NCI-H146 treated with DMSO at 0.1 percent for 48 hours (cell line): ENCODE measurements at regions not wholly inside any gene's neighbourhood (a gene's known extent, or its start where the extent isn't known, plus 50 kb on each side); places are given as distances from the start of the nearest gene placed in this dataset.
A peak's percentile ranks its signal among the peaks of the same experiment; 100 is the strongest.

Experiments used
- DNase-seq: peaks from one replicate; lab custom pipeline; 2025; ENCODE audit not compliant: unreplicated experiment; lab: John Stamatoyannopoulos, UW

DNA sequence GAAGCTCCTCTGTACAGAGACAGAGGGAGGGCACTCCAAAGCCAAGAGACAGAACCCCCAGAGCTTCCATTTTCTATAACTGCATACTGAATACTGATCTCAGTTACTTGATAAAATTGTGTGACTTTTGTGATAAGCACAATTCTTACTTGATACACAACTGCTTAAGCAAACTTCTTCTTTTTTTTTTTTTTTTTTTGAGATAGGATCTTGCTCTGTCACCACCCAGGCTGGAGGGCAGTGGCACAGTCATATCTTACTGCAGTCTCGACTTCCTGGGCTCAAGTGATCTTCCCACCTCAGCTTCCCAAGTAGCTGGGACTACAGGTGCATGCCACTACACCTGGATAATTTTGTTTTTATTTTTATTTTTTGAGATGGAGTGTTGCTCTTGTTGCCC is 252.1 kb upstream of the ZNF608 start:
- DNase-seq: no peak

DNA sequence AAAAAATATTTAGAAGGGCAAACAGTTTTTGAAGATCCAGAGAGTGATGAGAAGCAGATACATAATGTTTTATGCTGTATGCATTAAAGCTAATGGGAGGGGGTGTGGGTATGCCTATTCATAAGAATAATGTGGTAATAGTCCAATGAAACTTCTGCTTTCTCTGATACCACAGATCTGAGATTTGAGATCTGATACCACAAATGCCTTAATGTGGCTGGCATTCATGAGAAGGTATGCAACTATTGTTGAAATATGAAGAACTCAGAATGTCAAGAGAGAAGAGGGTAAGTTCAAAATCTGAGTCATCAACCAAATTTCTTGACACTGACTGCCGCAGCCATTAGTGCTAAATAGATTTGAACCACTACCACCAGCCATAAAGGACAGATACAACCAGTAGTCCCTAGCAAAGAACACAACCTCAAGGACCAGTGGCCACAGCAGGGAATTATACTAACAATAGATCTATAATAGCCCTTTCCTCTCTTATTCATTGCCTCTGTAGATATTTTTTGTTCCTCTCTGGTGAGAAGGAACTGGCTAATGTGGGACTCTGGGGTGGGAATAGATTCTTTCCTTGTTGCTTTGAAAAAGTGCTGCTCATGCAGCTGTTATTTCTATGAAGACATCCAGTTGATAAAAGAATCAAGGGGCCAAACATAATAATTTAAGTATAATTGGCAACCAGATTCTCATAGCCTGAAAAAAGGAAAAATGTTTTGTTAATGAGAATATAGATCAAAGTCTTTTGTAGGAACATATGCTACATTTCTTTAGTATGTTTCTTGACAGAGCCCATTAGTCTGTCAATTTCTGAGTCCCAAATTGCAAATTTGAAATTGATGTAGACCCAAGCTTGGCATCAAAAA is 256.5 kb upstream of the ZNF608 start:
- peak; percentile 7 for DNase-seq

DNA sequence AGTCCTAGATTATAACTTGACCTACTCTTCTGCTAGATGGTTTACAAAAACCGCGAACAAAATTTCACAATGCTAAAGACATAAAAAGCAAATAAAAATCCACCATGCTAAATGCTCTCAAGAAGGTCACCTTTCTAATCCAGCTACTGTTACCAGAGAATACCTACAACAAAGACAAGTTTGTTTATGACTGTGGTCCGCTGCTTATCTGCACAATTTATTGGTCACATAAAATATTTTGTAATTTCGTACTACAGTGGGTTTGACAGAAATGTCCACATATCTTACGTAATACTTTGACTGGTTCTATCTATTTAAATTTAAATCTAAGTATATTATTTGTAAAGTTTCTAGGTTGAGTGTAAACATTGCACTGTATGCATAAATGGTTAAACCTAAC is 257.6 kb upstream of the ZNF608 start:
- no peak for DNase-seq

DNA sequence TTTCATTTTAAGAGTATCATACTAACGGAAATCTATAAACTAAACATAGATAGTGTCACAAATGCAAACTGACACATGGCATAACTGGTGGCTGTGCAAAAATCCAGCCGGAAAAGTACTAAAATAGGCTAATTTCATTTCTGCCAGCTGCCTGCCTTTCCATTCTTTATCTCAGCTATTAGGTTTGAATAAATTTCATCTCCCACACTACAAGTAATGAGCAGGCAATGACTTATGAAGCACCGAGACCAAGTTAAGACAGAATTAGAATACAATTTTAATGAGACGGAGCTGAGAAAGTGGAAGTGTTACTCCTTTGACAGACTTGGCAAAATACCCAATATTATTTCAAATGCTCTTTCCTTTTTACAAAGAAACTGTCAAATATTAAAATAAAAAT is 258.8 kb upstream of the ZNF608 start:
- DNase-seq: peak; percentile 15

DNA sequence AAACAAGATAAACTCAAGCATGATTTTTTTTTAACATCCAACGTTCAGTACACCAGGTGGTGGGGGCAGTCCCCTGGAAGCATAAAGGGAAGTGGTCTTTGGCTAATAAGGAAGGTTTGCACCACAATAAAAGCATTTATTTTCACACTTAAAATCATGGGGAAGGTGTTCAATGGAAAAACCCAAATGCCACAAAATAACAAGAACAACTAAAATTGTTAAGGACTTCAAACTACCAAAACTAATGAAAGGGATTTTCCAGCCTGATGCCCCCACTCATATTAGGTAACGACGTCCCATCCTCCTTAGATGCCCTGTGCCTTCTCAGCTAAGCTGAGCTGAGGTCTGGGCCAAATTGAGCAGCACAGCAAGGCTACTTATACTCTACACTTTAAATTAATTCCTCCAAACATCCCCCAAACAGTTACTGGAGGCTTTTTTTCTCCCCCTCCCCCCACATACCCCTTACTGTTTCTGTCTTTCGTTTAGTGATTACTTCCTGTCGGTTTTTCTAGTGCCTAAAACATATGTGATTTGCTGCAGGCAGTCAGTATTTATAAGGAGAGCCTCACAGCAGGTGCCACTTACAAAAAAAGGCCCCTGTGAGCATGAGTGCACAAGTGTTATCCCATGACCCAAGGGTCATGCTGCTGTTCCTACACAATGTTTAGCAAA is 259.7 kb upstream of the ZNF608 start:
- DNase-seq: peak; percentile 37

DNA sequence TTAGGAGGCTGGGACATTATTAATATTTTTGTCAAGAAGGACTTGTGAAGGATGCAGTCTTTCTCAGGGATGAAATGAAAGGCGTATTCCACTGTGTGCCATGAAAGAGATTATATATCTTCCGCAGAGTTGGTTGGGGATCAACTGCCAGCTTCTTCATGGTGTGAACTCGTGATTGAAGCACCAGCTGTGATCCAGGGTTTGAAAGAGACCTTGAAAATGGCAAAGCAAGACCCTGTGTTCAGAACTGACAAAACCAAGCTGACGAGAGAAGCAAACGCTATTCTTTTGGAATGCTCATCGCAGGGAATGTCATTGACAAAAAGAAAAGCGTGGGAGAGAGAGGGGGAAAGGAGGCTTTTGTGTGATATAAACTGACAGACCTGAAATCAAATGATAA is 263.9 kb upstream of the ZNF608 start:
- DNase-seq: no peak

DNA sequence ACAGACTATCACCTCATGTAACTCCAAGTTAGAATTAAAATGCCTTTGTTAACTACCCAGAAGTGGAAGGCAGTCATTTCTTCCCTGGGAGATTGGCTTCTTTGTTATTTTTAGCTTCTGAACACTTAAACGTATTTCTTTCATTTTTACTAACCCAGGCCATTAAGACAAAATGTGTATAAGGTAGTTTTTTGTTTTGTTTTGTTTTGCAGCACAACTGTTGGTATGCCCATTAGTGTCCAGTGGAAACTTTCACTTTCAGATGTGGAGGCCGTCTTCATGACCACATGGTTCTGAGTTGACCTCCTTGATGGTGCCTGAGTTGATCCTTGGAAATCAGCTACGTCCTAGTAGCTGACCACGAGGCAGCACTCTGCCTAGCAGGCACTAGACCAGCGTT is 264.6 kb upstream of the ZNF608 start:
- no peak for DNase-seq

DNA sequence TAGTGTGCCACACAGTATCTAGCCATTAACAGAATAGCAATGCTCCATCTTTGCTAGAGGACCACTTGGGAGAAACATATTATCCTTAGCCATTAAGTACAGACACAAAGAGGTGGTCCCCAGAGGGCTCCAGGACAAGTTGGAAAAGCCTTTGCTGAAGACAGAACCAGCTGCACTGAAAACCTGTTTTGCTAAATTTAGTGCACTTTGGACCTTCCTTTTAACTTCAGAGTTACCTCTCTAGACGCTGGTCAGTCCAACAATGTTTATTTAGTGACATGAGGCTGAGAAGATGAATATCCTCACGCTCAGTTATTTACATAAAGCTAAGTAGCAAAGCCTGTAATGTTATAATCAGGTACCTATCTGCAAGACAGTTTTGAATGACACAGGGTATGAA is 265.0 kb upstream of the ZNF608 start:
- DNase-seq: no peak

DNA sequence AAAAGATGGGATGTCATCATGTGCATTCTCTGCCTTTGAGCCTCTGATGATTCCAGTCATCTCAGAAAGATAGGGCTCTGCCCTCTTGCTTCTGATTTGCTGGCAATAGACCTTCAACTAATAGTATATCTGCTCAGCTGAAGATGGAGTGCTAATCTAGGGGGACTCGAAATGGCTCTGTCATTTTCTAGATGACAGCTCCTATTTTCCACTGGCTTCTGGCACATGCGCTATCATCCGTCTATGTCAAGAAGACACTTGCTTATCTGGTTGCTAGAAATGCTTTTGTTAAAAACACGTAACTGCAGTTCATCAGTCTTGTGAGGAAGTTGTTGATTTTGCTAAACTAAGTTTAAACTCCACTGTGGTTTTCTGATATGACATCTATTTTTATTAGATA is 265.5 kb upstream of the ZNF608 start:
- no peak for DNase-seq

DNA sequence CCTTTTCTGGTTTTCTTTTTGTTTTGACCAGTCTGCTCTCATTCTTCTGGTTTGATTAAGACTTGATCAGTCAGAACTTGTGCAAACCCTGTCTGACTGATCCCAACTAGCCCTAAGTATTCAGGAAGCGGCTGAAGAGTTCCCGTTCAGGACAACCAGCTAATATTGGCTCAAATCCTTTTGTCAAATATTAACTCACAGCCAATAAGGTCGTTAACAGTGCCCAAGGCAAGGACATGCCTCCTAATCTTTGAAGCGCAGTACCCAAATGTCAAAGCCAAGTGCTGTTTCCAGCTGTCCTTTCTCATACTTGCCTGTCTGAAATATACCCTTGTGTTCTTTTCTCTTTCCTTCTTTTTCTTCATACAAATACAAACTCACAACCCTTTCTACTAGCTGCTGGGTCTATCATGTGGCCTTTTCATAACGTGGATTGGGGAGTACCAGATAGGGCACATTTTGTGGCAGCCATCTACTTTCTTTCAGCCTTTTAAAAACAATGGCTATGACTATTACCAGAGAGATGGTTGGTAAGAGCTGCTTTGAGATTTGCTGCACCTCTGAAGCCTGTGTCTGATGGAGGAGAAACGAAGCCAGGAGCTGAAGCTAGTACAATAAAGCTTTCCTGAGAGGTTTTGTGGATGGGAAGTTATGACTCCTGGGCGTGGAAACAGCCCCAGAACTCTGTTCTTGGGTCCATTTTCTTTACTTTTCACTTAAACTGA is 266.4 kb upstream of the ZNF608 start:
- DNase-seq: no peak

DNA sequence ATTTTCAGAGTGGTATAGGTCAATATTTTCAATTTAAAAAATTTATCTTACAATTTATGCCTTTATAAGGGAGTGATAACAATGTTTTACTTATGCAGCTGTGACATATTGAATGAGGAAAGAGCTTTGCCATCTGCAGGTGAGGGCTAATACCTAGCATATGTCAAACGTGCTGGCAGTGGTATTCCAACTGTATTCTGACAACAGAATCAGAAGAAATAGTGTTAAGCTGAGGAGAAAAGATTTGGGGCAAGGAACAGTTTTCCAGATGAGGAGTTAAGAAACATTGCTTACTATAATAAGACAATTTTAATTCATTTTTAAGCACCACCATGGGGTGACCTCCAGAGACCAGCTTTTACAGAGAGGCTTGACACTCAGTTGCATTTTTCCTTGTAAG is 267.8 kb upstream of the ZNF608 start:
- no peak for DNase-seq

DNA sequence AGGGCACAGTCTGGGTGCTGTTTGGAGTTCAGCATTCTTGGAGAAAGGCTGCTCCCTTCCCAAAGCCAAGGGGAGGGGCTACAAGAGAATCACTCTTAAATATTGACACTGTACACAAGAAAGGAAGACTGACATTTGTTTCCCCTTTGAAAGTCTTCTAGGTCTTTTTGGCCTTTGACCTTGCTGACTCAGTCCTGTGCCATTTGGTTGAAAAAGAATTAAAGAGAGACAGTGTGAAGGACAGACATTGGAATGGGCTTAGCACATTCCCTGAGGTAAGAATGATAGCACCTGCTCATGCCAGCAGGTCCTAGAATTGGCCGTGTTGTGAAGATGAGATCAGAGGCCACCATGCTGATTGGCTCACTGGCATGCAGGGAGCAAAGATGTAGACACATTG is 271.4 kb upstream of the ZNF608 start:
- DNase-seq: no peak

DNA sequence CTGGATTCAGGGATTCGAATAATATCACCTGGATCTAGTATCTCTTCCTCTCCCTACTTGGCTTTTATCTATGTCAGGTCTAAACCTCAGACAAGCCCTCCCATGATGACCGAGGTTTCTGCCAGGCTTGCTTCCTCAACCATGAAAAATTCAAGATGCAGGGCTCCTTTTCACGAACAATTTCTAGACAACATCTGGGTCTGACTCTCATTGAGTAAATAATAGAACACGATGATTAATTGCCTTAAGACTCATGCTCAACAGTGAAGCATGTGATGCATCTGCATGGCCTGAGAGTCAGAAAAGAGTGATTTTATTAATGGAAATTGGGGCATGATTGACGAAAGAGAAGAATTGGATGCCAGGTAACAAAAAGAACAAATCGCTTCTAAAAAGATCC is 277.2 kb upstream of the ZNF608 start:
- DNase-seq: no peak

DNA sequence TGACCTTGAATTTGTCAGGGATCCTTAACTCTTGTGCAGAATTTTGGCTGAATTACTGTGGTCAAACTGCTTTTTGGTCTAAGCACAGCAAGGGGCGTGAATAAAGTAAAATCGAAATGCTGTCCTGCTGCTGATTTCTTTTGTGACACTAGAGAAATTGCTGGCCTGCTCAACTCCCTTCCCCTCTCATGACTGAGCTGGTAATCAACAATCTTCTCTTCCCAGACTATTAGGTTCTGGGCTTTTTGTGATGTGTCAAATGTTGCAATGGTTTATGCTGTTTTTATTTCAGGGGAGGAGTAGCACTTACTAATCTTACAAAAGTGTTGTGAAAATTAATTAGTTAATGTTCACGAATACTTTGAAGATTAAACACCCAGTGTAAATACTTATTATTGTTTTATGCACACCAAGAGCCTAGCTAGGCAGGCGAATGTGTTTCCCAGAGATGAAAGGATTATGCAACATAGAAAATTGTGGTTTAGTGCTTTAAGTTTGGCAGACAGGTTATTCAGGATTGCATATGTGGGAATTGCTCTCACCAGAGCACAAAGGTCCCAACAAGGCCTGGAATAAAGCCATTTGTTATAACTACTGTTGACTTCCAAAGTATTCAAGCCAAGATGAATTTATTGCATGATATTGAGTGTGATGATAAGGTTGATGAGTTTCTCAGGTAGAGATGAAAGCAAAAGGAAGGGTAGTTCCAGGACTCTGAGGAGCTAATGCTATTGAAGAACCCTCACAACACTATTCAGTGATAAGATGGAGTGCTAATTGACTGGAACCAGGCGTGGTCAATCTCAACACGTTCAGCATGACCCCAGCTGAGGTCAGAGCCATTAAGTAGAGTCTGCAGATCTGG is 280.7 kb upstream of the ZNF608 start:
- DNase-seq: no peak

DNA sequence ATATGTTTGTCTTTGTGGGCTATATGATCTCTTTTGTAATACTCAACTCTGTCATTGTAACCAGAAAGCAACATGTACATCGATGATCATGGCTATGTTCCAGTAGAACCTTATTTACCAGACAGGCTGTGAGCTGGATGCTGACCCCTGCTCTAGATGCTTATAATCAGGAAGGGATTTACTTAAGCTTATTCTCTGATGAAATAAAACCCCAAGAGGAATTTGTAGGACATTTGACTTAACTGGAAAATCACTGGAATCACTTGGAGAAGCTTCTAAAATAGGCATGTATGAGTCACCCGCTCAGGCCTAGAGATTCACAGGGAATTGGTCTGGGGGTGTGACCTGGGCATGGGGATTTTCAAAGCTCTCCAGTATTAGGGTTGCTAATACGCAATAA is 285.8 kb upstream of the ZNF608 start:
- DNase-seq: no peak

DNA sequence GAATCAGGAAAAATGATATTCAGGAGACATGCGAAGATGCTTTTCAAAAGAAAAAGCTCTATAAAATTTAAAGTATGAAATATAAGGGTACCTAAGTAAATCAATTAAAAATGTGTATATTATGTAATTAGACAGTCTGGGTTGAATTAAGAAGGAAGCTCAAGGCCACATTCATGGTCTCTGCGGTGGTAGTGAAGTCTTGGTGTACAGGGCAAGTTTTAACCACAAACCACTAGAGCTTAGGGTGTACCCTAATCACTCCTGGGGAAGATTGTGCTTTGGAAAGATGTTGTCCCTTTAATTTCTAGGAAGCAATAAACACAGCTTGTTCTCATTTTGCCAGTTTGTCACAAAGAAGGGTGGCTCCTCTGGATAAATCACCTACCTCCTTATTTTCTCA is 287.2 kb upstream of the ZNF608 start:
- no peak for DNase-seq

DNA sequence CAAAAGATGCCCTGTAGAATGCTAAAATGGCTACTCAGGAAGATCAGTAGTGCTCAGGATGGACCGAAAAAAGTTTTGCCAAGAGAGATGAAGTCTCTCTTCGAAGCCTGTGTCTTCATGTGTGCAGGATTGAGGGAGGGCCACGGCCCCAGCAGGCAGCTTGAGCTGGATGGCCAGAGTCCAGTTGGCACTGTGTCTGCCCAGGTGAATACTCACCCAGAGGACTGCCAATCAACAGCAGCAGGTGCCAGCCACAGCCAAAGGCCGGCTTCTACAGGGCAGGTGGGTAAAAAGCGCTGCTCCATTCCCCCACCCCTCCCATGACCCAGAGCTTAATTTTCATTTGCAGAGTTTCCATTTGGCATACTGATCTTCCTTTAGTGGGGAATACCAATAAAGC is 287.9 kb upstream of the ZNF608 start:
- DNase-seq: no peak

DNA sequence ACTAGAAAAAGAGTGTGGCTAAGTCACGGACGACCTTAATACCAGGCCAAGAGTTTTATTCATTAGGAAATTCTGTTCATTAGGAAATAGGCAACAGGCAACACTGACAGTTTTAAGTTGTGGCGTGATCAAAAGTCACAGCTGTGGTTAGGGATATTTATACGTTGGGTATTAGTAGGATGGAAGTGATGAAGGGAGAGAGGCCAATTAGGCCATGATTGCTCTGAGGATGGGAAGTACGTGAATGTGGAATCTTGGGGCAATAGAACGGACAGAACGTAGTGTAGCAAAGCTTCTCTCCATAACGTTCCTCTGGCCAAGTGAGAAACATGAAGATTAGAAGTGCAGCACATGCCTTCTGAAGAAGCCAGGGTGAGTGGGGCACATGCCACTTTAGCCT is 290.1 kb upstream of the ZNF608 start:
- DNase-seq: no peak

DNA sequence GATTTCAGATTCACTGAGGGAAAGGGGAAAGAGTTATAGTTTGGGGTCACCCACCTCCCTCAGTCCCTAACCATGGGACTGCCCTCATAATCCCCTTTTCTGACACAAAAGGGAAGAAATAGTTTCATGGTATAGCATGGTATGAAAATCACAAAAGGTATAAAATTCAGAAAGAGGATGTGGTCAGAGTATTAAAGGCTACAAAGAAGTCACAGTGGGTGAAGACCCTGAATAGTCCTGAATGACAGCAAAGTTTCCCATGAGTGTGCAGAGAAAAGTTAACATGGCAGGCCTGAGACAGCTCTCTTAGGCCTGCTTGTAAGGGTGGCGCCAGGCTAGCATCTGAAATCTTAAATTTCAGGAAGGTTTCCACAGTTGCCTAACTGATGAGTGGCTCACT is 290.6 kb upstream of the ZNF608 start:
- DNase-seq: no peak

DNA sequence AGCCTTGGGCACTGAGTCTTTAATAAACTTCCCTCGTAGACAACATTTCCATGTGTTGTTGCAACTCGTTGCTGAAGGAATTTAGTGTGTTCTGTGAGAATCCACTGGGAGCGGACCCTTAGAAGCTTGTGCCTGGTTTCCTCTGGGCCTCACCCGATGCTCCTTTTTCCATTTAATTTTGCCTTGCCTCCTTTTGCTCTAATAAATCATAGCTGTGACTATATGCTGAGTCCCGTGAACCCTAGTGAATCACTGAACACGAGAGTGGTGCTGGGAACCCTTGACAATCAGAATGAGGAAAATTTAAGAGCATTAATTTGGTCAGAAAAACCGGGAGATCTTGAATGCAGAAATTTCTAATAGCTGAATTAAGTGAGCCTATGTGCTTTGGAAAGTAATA is 291.1 kb upstream of the ZNF608 start:
- DNase-seq: no peak

DNA sequence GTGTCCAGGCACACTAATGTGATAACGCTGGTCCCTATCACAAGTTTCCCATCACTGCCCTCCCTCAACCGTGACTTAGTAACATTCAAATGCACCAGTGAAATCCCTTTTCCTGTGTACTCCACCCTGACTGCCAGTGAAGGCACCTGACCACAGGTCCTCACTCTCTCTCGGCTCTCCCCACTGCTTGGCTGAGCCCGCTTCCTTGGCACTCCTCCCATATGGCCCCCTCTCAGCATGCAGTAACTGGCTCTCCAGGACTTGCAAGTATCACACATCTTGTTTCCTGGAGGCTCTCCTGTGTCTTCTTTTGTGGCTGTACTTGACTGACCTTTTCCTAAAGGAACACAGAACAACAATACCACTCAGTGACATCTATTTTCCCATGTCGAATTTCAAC is 292.0 kb upstream of the ZNF608 start:
- no peak for DNase-seq
